Glutamatergic neuron (in vitro differentiated cells): ENCODE measurements at regions not wholly inside any gene's neighbourhood (a gene's known extent, or its start where the extent isn't known, plus 50 kb on each side); places are given as distances from the start of the nearest gene placed in this dataset.

Source experiments
- DNase-seq: peaks from one replicate; pipeline ENCODE4 v3.0.0; 2022
- H3K27ac Mint-ChIP-seq: one replicate; pipeline ENCODE4 v1.8.0; 2020; ENCODE audit warnings: mild to moderate bottlenecking, mixed read lengths, inconsistent platforms; ENCODE audit not compliant: unreplicated experiment
- H3K27me3 Mint-ChIP-seq: one replicate; pipeline ENCODE4 v1.8.0; 2020; ENCODE audit warnings: mild to moderate bottlenecking, moderate library complexity, mixed read lengths, inconsistent platforms; ENCODE audit not compliant: unreplicated experiment
- H3K36me3 Mint-ChIP-seq: one replicate; pipeline ENCODE4 v1.8.0; 2020; ENCODE audit warnings: mild to moderate bottlenecking, mixed read lengths, inconsistent platforms; ENCODE audit not compliant: unreplicated experiment
- H3K4me1 Mint-ChIP-seq: one replicate; pipeline ENCODE4 v1.8.0; 2020; ENCODE audit warnings: mild to moderate bottlenecking, low read depth, mixed read lengths, inconsistent platforms; ENCODE audit not compliant: unreplicated experiment
- H3K4me3 Mint-ChIP-seq: one replicate; pipeline ENCODE4 v1.8.0; 2020; ENCODE audit warnings: mild to moderate bottlenecking, mixed read lengths, inconsistent platforms; ENCODE audit not compliant: unreplicated experiment
- H3K9me3 Mint-ChIP-seq: one replicate; pipeline ENCODE4 v1.8.0; 2020; ENCODE audit warnings: mild to moderate bottlenecking, moderate library complexity, mixed read lengths, inconsistent platforms; ENCODE audit not compliant: unreplicated experiment
- TF ChIP-seq, protein P1 (sequence below): fragments of 200-600 bp; sonication (generic); IDR thresholded peaks from one replicate; pipeline ENCODE4 v1.5.0; 2021; ENCODE audit not compliant: partially characterized antibody, unreplicated experiment

- Mint-ChIP-seq H3K27me3 (peaks cover 11% of the 10 kb centered on the region), H3K9me3 (peaks cover 18% of the 10 kb centered on the region), H3K4me3 (no peak overlapping the region), H3K36me3 (peaks cover 33% of the 10 kb centered on the region), H3K27ac (no peak overlapping the region), H3K4me1 (no peaks in the 10 kb centered on the region)
- TF ChIP-seq, protein P1, sequence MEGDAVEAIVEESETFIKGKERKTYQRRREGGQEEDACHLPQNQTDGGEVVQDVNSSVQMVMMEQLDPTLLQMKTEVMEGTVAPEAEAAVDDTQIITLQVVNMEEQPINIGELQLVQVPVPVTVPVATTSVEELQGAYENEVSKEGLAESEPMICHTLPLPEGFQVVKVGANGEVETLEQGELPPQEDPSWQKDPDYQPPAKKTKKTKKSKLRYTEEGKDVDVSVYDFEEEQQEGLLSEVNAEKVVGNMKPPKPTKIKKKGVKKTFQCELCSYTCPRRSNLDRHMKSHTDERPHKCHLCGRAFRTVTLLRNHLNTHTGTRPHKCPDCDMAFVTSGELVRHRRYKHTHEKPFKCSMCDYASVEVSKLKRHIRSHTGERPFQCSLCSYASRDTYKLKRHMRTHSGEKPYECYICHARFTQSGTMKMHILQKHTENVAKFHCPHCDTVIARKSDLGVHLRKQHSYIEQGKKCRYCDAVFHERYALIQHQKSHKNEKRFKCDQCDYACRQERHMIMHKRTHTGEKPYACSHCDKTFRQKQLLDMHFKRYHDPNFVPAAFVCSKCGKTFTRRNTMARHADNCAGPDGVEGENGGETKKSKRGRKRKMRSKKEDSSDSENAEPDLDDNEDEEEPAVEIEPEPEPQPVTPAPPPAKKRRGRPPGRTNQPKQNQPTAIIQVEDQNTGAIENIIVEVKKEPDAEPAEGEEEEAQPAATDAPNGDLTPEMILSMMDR, result no peak
- DNase-seq, result no peak
Observed at GRCh38 chr12:128043317-128043716, 223.7 kb upstream of the TMEM132C start.

GRCh38 chr12:128047266-128048060 lies 219.5 kb upstream of the TMEM132C start:
- Mint-ChIP-seq H3K9me3 (peaks cover 16% of the 10 kb centered on the region), H3K4me3 (no peak overlapping the region), H3K27ac (no peak overlapping the region), H3K27me3 (peaks cover 6% of the 10 kb centered on the region), H3K36me3 (peaks cover 17% of the 10 kb centered on the region), H3K4me1 (no peaks in the 10 kb centered on the region)
- no peak for DNase-seq
- TF ChIP-seq, protein P1, result no peak

GRCh38 chr12:128052331-128052730 lies 214.6 kb upstream of the TMEM132C start:
- peaks cover 5% of the 10 kb centered on the region for H3K36me3 Mint-ChIP-seq
- peaks cover 4% of the 10 kb centered on the region for H3K4me1 Mint-ChIP-seq
- TF ChIP-seq, protein P1, result no peak
- peaks cover 5% of the 10 kb centered on the region for H3K9me3 Mint-ChIP-seq
- no peak overlapping the region for H3K27ac Mint-ChIP-seq
- H3K27me3 Mint-ChIP-seq, result no peaks in the 10 kb centered on the region
- no peak for DNase-seq
- H3K4me3 Mint-ChIP-seq, result no peak overlapping the region

DNA sequence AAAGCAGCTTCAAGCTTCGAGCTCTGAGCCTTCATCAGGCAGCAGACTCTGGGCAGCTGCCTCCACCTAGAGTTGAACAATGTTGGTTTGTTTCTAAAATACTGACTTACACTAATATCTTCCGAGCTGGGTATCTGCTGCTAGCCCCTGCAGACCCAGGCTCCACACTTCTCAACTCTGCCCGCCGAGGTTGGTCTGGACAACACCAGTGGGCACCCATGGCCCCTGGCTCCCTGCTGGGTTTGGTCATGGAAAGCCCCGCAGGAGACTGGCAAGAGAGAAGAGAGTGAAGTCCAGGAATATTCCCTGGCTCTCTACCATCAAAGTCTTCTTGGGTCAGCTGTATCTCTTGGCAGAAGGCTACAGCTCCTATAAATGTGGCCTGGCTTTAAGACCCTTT lies 214.2 kb upstream of the TMEM132C start:
- Mint-ChIP-seq H3K4me1 (peaks cover 4% of the 10 kb centered on the region), H3K27ac (no peak overlapping the region), H3K27me3 (no peaks in the 10 kb centered on the region), H3K9me3 (peaks cover 5% of the 10 kb centered on the region), H3K36me3 (peaks cover 4% of the 10 kb centered on the region), H3K4me3 (no peak overlapping the region)
- TF ChIP-seq, protein P1, result no peak
- DNase-seq, result no peak

DNA sequence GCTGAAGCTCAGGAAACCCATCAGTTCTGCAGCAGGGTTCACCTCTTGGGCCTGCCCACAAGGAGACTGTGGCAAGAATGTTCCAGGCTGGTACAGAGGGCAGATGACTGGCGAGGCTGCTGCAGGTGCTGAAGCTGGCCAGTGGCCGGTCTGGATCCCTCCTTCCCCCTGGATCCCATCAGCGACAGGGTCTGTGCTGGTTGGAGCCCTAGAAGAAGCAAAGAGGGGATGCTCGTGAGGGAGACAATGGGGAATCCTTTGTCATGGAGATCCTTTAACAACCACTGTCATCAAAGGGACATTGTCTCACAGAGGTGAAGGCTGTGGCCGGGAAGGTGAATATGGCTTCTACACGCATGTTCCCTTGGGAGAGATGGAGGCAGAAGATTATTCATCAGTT lies 211.4 kb upstream of the TMEM132C start:
- H3K4me1 Mint-ChIP-seq, result peaks cover 4% of the 10 kb centered on the region
- DNase-seq, result no peak

More for the DNA sequence above, 211.4 kb upstream of the TMEM132C start:
- Mint-ChIP-seq H3K9me3 (peaks cover 6% of the 10 kb centered on the region), H3K27ac (no peak overlapping the region), H3K27me3 (peaks cover 2% of the 10 kb centered on the region), H3K4me3 (no peak overlapping the region), H3K36me3 (no peaks in the 10 kb centered on the region)
- TF ChIP-seq, protein P1, result no peak
